ENCODE measurements at regions not wholly inside any gene's neighbourhood (a gene's known extent, or its start where the extent isn't known, plus 50 kb on each side); places are given as distances from the start of the nearest gene placed in this dataset.

- no peak overlapping the region for H3K4me3 ChIP-seq
- TF ChIP-seq, protein P1, sequence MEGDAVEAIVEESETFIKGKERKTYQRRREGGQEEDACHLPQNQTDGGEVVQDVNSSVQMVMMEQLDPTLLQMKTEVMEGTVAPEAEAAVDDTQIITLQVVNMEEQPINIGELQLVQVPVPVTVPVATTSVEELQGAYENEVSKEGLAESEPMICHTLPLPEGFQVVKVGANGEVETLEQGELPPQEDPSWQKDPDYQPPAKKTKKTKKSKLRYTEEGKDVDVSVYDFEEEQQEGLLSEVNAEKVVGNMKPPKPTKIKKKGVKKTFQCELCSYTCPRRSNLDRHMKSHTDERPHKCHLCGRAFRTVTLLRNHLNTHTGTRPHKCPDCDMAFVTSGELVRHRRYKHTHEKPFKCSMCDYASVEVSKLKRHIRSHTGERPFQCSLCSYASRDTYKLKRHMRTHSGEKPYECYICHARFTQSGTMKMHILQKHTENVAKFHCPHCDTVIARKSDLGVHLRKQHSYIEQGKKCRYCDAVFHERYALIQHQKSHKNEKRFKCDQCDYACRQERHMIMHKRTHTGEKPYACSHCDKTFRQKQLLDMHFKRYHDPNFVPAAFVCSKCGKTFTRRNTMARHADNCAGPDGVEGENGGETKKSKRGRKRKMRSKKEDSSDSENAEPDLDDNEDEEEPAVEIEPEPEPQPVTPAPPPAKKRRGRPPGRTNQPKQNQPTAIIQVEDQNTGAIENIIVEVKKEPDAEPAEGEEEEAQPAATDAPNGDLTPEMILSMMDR (IDR thresholded peaks at IDR 0.05 in 4 of 5, conservative IDR thresholded peaks at IDR 0.05 in 1 of 5): no peak
- TF ChIP-seq POLR2A (IDR thresholded peaks at IDR 0.05): no peak
- peaks cover 0 to 3% of the 10 kb centered on the region in 2 donors for H3K4me1 ChIP-seq
- H3K9me3 ChIP-seq: peaks cover 0 to 3% (median 0%) of the 10 kb centered on the region in 3 donors
- intact Hi-C loops (cut with DNase I; ENCODE audit: low total_unique reads) (no loop called here), in situ Hi-C loops (cut with MboI; ENCODE audit: low sequenced_read_pairs in 4 of 4) (no loop called here)
- ATAC-seq: no peak
- no peaks in the 10 kb centered on the region for H3K36me3 ChIP-seq
- H3K27ac ChIP-seq: no peak overlapping the region
- H3K27me3 ChIP-seq: no peaks in the 10 kb centered on the region
- DNase-seq: no peak
These were observed 514.8 kb downstream of the PSAT1 start for GRCh38 chr9:78811622-78812276.

GRCh38 chr9:78812665-78813064, 515.7 kb downstream of the PSAT1 start:
- DNase-seq (no peak), ATAC-seq (no peak)
- Histone ChIP-seq H3K27ac (no peak overlapping the region), H3K4me1 (peaks cover 0 to 3% of the 10 kb centered on the region in 2 donors), H3K9me3 (peaks cover 0 to 3% (median 0%) of the 10 kb centered on the region in 3 donors), H3K27me3 (no peaks in the 10 kb centered on the region), H3K4me3 (no peak overlapping the region), H3K36me3 (no peaks in the 10 kb centered on the region)
- intact Hi-C loops (cut with DNase I; ENCODE audit: low total_unique reads) (no loop called here), in situ Hi-C loops (cut with MboI; ENCODE audit: low sequenced_read_pairs in 4 of 4) (no loop called here)
- TF ChIP-seq, protein P1 (IDR thresholded peaks at IDR 0.05 in 4 of 5, conservative IDR thresholded peaks at IDR 0.05 in 1 of 5): no peak
- TF ChIP-seq POLR2A (IDR thresholded peaks at IDR 0.05): no peak

GRCh38 chr9:78813602-78814180, 516.8 kb downstream of the PSAT1 start:
- TF ChIP-seq, protein P1 (IDR thresholded peaks at IDR 0.05 in 4 of 5, conservative IDR thresholded peaks at IDR 0.05 in 1 of 5): no peak
- TF ChIP-seq POLR2A (IDR thresholded peaks at IDR 0.05): no peak
- H3K4me3 ChIP-seq: no peak overlapping the region
- in situ Hi-C loops (cut with MboI; ENCODE audit: low sequenced_read_pairs in 4 of 4) (no loop called here), intact Hi-C loops (cut with DNase I; ENCODE audit: low total_unique reads) (no loop called here)
- ATAC-seq (no peak), DNase-seq (no peak)
- no peaks in the 10 kb centered on the region for H3K36me3 ChIP-seq
- H3K27ac ChIP-seq: no peak overlapping the region
- H3K9me3 ChIP-seq: peaks cover 0 to 3% (median 0%) of the 10 kb centered on the region in 3 donors
- no peaks in the 10 kb centered on the region for H3K4me1 ChIP-seq
- H3K27me3 ChIP-seq: no peaks in the 10 kb centered on the region

DNA sequence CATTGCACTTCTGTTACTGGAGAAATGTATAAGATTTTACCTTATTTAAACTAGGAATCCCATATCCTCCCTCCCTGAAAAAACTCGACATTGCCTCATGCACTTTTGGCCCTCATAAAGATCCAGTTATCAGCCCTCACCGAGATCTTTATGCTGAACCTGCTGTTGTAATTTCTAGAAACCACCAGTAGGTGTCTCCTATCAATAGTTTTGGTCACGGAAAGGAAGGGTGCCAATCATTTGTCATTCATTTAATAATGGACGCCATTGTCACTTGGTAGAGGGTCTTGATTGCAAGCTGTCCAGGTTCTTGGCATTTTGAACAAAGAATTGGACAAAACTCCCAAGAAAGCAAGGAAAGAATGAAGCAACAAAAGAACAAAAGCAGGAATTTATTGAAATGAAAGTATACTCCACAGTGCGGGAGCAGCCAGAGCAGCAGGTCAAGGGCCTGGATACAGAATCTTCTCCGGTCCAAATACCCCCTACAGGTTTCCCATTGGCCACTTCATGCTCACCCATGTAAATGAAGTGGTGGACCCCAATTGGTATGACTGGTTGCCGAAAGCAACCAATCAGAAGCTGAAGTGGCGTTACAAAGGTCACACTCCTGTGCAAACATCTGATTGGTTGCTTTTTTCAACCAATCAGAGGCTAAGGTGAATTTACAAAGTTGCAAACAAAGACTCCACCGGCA, 524.3 kb downstream of the PSAT1 start:
- intact Hi-C loops (cut with DNase I; ENCODE audit: low total_unique reads): no loop called here
- Histone ChIP-seq H3K36me3 (no peaks in the 10 kb centered on the region), H3K4me3 (peak overlapping the region in 1 of 4 donors; percentile 8), H3K4me1 (no peaks in the 10 kb centered on the region), H3K27me3 (no peaks in the 10 kb centered on the region), H3K9me3 (no peaks in the 10 kb centered on the region), H3K27ac (no peak overlapping the region)
- DNase-seq: no peak
- TF ChIP-seq, protein P1 (IDR thresholded peaks at IDR 0.05 in 4 of 5, conservative IDR thresholded peaks at IDR 0.05 in 1 of 5): peak in 3 of 5 experiments; percentile 28 to 50 (median 40)
- TF ChIP-seq POLR2A (IDR thresholded peaks at IDR 0.05): no peak
- ATAC-seq: no peak
- in situ Hi-C loops (cut with MboI; ENCODE audit: low sequenced_read_pairs in 4 of 4): no loop called here

Measured in gastrocnemius medialis (tissue), 4 donors.